ENCODE measurements at regions not wholly inside any gene's neighbourhood (a gene's known extent, or its start where the extent isn't known, plus 50 kb on each side); places are given as distances from the start of the nearest gene placed in this dataset.

DNA sequence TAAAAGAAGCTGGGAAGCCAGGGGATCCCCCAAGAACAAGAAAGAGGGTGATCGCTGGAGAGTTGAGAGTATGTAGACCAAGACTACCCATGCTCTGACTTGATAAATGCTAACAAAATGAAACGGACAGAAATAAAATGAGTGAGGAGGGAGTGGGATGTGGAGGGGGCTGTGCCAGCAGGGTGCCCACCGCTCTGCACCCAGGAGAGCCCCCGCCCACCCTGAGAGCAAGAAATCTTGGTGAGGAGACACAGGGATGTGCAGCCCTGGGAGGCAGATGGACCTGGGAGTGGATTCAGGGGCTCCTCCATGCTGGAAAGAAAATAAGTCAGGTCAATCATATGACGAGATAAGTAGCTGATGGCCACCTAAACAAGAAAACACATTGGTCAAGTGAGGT is 590.9 kb downstream of the AJAP1 start:
- TF ChIP-seq CTCF (conservative IDR thresholded peaks at IDR 0.05; ENCODE audit: low read depth in 2 of 2) (no peak), STAT1 (IDR thresholded peaks at IDR 0.05; ENCODE audit: unreplicated experiment) (no peak), NANOG (IDR thresholded peaks at IDR 0.05; ENCODE audit: borderline replicate concordance) (no peak), CREB1 (CRISPR knock-in tag; IDR thresholded peaks at IDR 0.05; ENCODE audit: low read depth) (no peak), ZNF331 (CRISPR knock-in tag; IDR thresholded peaks at IDR 0.05; ENCODE audit: low read depth) (no peak)
- H3K27me3 ChIP-seq (ENCODE audit: insufficient read depth) = no peaks in the 10 kb centered on the region
- ATAC-seq (no peak), DNase-seq (ENCODE audit: low spot score) (no peak)
- H3K79me2 ChIP-seq (replicated peaks; ENCODE audit: insufficient read depth) = no peaks in the 10 kb centered on the region
- no peak overlapping the region for H2AFZ ChIP-seq
- H3F3A ChIP-seq (replicated peaks; ENCODE audit: low read depth) = no peaks in the 10 kb centered on the region
- no peaks in the 10 kb centered on the region for H3K4me1 ChIP-seq (ENCODE audit: insufficient read depth)
- peaks cover 6% of the 10 kb centered on the region for H3K36me3 ChIP-seq (ENCODE audit: insufficient read depth)
- no peaks in the 10 kb centered on the region for H4K20me1 ChIP-seq (replicated peaks; ENCODE audit: insufficient read depth)
- no peak overlapping the region for H3K4me3 Mint-ChIP-seq
- H3K27ac Mint-ChIP-seq = no peak overlapping the region
- peaks cover 7% of the 10 kb centered on the region; the same call in 1 of the 3 replicates for H3K36me3 Mint-ChIP-seq (ENCODE audit: low read depth)
- no peak overlapping the region for H3K4me3 ChIP-seq
- H3K9me3 Mint-ChIP-seq = peaks cover 6% of the 10 kb centered on the region; the same call in 2 of the 3 replicates
- no peak overlapping the region for H3K27ac ChIP-seq (ENCODE audit: low read depth)
- no peaks in the 10 kb centered on the region for H3K9me2 ChIP-seq (ENCODE audit: insufficient read depth)
- no peak overlapping the region for H3K4me2 ChIP-seq
- H3K27me3 Mint-ChIP-seq (ENCODE audit: insufficient read depth, low read depth, poor library complexity) = no peaks in the 10 kb centered on the region
- no peaks in the 10 kb centered on the region; the same call in 2 of the 3 replicates for H3K4me1 Mint-ChIP-seq

- H3K9me3 Mint-ChIP-seq = peaks cover 6% of the 10 kb centered on the region; the same call in 2 of the 3 replicates
- H3K27ac Mint-ChIP-seq = no peak overlapping the region
- no peaks in the 10 kb centered on the region for H3K79me2 ChIP-seq (replicated peaks; ENCODE audit: insufficient read depth)
- peaks cover 6% of the 10 kb centered on the region for H3K36me3 ChIP-seq (ENCODE audit: insufficient read depth)
- H3K4me2 ChIP-seq = no peak overlapping the region
- peaks cover 7% of the 10 kb centered on the region; the same call in 2 of the 3 replicates for H3K36me3 Mint-ChIP-seq (ENCODE audit: low read depth)
- no peaks in the 10 kb centered on the region for H4K20me1 ChIP-seq (replicated peaks; ENCODE audit: insufficient read depth)
- H3K4me1 Mint-ChIP-seq = no peaks in the 10 kb centered on the region; the same call in 2 of the 3 replicates
- no peak overlapping the region for H3K4me3 ChIP-seq
- H2AFZ ChIP-seq = no peak overlapping the region
- no peak for ATAC-seq
- no peak overlapping the region for H3K4me3 Mint-ChIP-seq
- no peaks in the 10 kb centered on the region for H3K9me2 ChIP-seq (ENCODE audit: insufficient read depth)
- H3K27me3 Mint-ChIP-seq (ENCODE audit: insufficient read depth, low read depth, poor library complexity) = peaks cover 1% of the 10 kb centered on the region
- H3F3A ChIP-seq (replicated peaks; ENCODE audit: low read depth) = no peaks in the 10 kb centered on the region
- no peaks in the 10 kb centered on the region for H3K27me3 ChIP-seq (ENCODE audit: insufficient read depth)
- H3K27ac ChIP-seq (ENCODE audit: low read depth) = no peak overlapping the region
- H3K4me1 ChIP-seq (ENCODE audit: insufficient read depth) = no peaks in the 10 kb centered on the region
- no peak for DNase-seq (ENCODE audit: low spot score)
- TF ChIP-seq NANOG (IDR thresholded peaks at IDR 0.05; ENCODE audit: borderline replicate concordance) (no peak), CREB1 (CRISPR knock-in tag; IDR thresholded peaks at IDR 0.05; ENCODE audit: low read depth) (no peak), JUNB (IDR thresholded peaks at IDR 0.05; ENCODE audit: unreplicated experiment) (no peak), CTCF (conservative IDR thresholded peaks at IDR 0.05; ENCODE audit: low read depth in 2 of 2) (no peak), STAT1 (IDR thresholded peaks at IDR 0.05; ENCODE audit: unreplicated experiment) (no peak), ETS1 (IDR thresholded peaks at IDR 0.05) (no peak), POLR2AphosphoS5 (IDR thresholded peaks at IDR 0.05; ENCODE audit: low read depth) (no peak), REST (IDR thresholded peaks at IDR 0.05; ENCODE audit: unreplicated experiment) (no peak), EZH2 (IDR thresholded peaks at IDR 0.05; ENCODE audit: low read depth, unreplicated experiment) (no peak), ZNF114 (CRISPR knock-in tag; IDR thresholded peaks at IDR 0.05) (no peak), ZNF331 (CRISPR knock-in tag; IDR thresholded peaks at IDR 0.05; ENCODE audit: low read depth) (no peak)
Observed at GRCh38 chr1:5244631-5245285, 590.3 kb downstream of the AJAP1 start.
